ENCODE measurements at regions not wholly inside any gene's neighbourhood (a gene's known extent, or its start where the extent isn't known, plus 50 kb on each side); places are given as distances from the start of the nearest gene placed in this dataset.

DNA sequence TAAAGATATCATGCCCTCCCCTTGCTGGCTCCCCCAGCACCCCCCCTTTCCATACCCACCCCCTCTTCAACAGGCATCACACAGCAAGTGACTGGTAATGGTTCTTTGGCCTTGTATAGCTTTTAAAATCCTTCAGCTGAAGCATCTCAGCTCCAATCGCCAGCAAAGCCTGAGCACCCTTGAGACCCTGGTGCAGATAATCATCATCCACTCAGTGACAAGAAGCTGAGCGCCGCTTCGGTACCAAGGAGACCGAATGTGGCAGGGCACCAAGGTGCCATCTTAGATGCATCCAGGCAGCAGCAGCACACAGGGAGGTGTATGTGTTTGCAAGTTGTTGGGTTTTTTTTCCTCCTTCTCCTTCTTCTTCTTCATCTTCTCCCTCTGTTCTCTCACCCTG, 232.7 kb downstream of the BCL11A start:
- no peaks in the 10 kb centered on the region for H3K27me3 ChIP-seq
- H3K9me3 ChIP-seq = no peaks in the 10 kb centered on the region
- TF ChIP-seq POLR2A (IDR thresholded peaks at IDR 0.05) = no peak
- H3K36me3 ChIP-seq = no peaks in the 10 kb centered on the region
- no peaks in the 10 kb centered on the region for H3K4me1 ChIP-seq
- DNase-seq = no peak
- no peak overlapping the region for H3K27ac ChIP-seq
- H3K4me3 ChIP-seq = no peak overlapping the region
- intact Hi-C loops (cut with DNase I; ENCODE audit: low total_unique reads) = no loop called here

GRCh38 chr2:60319031-60319547, 234.4 kb downstream of the BCL11A start:
- Histone ChIP-seq H3K4me1 (no peaks in the 10 kb centered on the region), H3K9me3 (no peaks in the 10 kb centered on the region), H3K36me3 (no peaks in the 10 kb centered on the region), H3K27ac (no peak overlapping the region), H3K27me3 (no peaks in the 10 kb centered on the region), H3K4me3 (no peak overlapping the region)
- no peak for TF ChIP-seq POLR2A (IDR thresholded peaks at IDR 0.05)
- TF ChIP-seq, protein P1, sequence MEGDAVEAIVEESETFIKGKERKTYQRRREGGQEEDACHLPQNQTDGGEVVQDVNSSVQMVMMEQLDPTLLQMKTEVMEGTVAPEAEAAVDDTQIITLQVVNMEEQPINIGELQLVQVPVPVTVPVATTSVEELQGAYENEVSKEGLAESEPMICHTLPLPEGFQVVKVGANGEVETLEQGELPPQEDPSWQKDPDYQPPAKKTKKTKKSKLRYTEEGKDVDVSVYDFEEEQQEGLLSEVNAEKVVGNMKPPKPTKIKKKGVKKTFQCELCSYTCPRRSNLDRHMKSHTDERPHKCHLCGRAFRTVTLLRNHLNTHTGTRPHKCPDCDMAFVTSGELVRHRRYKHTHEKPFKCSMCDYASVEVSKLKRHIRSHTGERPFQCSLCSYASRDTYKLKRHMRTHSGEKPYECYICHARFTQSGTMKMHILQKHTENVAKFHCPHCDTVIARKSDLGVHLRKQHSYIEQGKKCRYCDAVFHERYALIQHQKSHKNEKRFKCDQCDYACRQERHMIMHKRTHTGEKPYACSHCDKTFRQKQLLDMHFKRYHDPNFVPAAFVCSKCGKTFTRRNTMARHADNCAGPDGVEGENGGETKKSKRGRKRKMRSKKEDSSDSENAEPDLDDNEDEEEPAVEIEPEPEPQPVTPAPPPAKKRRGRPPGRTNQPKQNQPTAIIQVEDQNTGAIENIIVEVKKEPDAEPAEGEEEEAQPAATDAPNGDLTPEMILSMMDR (IDR thresholded peaks at IDR 0.05) = no peak
- intact Hi-C loops (cut with DNase I; ENCODE audit: low total_unique reads) = no loop called here
- no peak for DNase-seq

GRCh38 chr2:60318544-60318943, 234.9 kb downstream of the BCL11A start:
- TF ChIP-seq, protein P1 (IDR thresholded peaks at IDR 0.05) = no peak
- TF ChIP-seq POLR2A (IDR thresholded peaks at IDR 0.05) = no peak
- Histone ChIP-seq H3K36me3 (no peaks in the 10 kb centered on the region), H3K27ac (no peak overlapping the region), H3K9me3 (no peaks in the 10 kb centered on the region), H3K4me3 (no peak overlapping the region), H3K4me1 (no peaks in the 10 kb centered on the region), H3K27me3 (no peaks in the 10 kb centered on the region)
- intact Hi-C loops (cut with DNase I; ENCODE audit: low total_unique reads) = no loop called here
- DNase-seq = no peak

- Histone ChIP-seq H3K9me3 (no peaks in the 10 kb centered on the region), H3K4me3 (no peak overlapping the region), H3K36me3 (no peaks in the 10 kb centered on the region), H3K4me1 (no peaks in the 10 kb centered on the region), H3K27me3 (no peaks in the 10 kb centered on the region), H3K27ac (no peak overlapping the region)
- no peak for DNase-seq
- TF ChIP-seq, protein P1 (IDR thresholded peaks at IDR 0.05) = no peak
- TF ChIP-seq POLR2A (IDR thresholded peaks at IDR 0.05) = no peak
- intact Hi-C loops (cut with DNase I; ENCODE audit: low total_unique reads) = no loop called here
Measured at GRCh38 chr2:60317844-60318243, 235.6 kb downstream of the BCL11A start.

GRCh38 chr2:60317034-60317386, 236.4 kb downstream of the BCL11A start:
- Histone ChIP-seq H3K9me3 (no peaks in the 10 kb centered on the region), H3K4me3 (no peak overlapping the region), H3K27ac (no peak overlapping the region), H3K27me3 (no peaks in the 10 kb centered on the region), H3K36me3 (no peaks in the 10 kb centered on the region), H3K4me1 (no peaks in the 10 kb centered on the region)
- intact Hi-C loops (cut with DNase I; ENCODE audit: low total_unique reads) = no loop called here
- no peak for DNase-seq
- TF ChIP-seq POLR2A (IDR thresholded peaks at IDR 0.05) = no peak
- TF ChIP-seq, protein P1 (IDR thresholded peaks at IDR 0.05) = no peak
